IMR-90 (cell line): ENCODE measurements at regions not wholly inside any gene's neighbourhood (a gene's known extent, or its start where the extent isn't known, plus 50 kb on each side); places are given as distances from the start of the nearest gene placed in this dataset.

Experiments
- ATAC-seq: fragments of 200-7000 bp; cut with Tn5 transposase; 2 replicates; pipeline ENCODE4 v1.9.1; 2020; ENCODE audit warnings: low read depth, mild to moderate bottlenecking, moderate library complexity
- BruUV-seq: library from RNA; stranded (reverse); fragments of 400-500 nt; replicated peaks from 2 replicates; lab custom pipeline; 2021; lab: Mats Ljungman, UMichigan
- CTCF ChIA-PET: fragments of 300-600 bp; formaldehyde crosslinking; extraction: SDS; loops from one replicate; lab custom pipeline; 2021; ENCODE audit warnings: antibody characterized with exemption; lab: Yijun Ruan, JAX
- POLR2A ChIA-PET: fragments of 300-600 bp; sonication (Branson Sonifier 250); formaldehyde crosslinking; loops from one replicate; lab custom pipeline; 2022; ENCODE audit warnings: antibody characterized with exemption; ENCODE audit not compliant: unreplicated experiment; lab: Charles Lee
- DNase-seq: peaks from one replicate; pipeline ENCODE4 v3.0.0; 2013
- H2AFZ ChIP-seq: replicated peaks from 2 replicates; pipeline ENCODE3; 2013; ENCODE audit warnings: low read length, mild to moderate bottlenecking; ENCODE audit not compliant: poor library complexity
- H2AK5ac ChIP-seq: 2 replicates; pipeline ENCODE4 v1.6.1; 2013; ENCODE audit warnings: low read depth, low read length, inconsistent platforms
- H2AK9ac ChIP-seq: replicated peaks from 2 replicates; pipeline ENCODE3; 2013; ENCODE audit warnings: mild to moderate bottlenecking, low read depth, low read length, moderate library complexity; ENCODE audit not compliant: poor library complexity
- H2BK120ac ChIP-seq: 2 replicates; pipeline ENCODE4 v1.6.1; 2013; ENCODE audit warnings: low read depth, low read length, inconsistent platforms
- H2BK15ac ChIP-seq: 3 replicates; pipeline ENCODE4 v1.6.1; 2013; ENCODE audit warnings: low read depth, low read length, inconsistent platforms
- H2BK20ac ChIP-seq: 2 replicates; pipeline ENCODE4 v1.6.1; 2013; ENCODE audit warnings: low read depth, mild to moderate bottlenecking, inconsistent platforms, low read length, moderate library complexity
- H2BK5ac ChIP-seq: 2 replicates; pipeline ENCODE4 v1.6.1; 2013; ENCODE audit warnings: mild to moderate bottlenecking, low read depth, low read length, inconsistent platforms; ENCODE audit not compliant: poor library complexity, severe bottlenecking
- H3K14ac ChIP-seq: replicated peaks from 2 replicates; pipeline ENCODE4 v1.6.1; 2013; ENCODE audit warnings: low read depth, low read length, inconsistent platforms
- H3K18ac ChIP-seq: 2 replicates; pipeline ENCODE4 v1.6.1; 2013; ENCODE audit warnings: low read depth, low read length, control low read depth
- H3K23ac ChIP-seq: 2 replicates; pipeline ENCODE4 v1.6.1; 2013; ENCODE audit warnings: low read depth, low read length, inconsistent platforms
- H3K27ac ChIP-seq: 2 replicates; pipeline ENCODE4 v1.5.1; 2013; ENCODE audit warnings: mild to moderate bottlenecking, control low read depth, low read length; ENCODE audit not compliant: insufficient read depth
- H3K27me3 ChIP-seq: 2 replicates; pipeline ENCODE4 v1.6.1; 2013; ENCODE audit warnings: low read length; ENCODE audit not compliant: control insufficient read depth, insufficient read depth
- H3K36me3 ChIP-seq: 2 replicates; pipeline ENCODE4 v1.6.1; 2013; ENCODE audit warnings: low read length, mixed read lengths; ENCODE audit not compliant: control insufficient read depth, insufficient read depth
- H3K4ac ChIP-seq: 2 replicates; pipeline ENCODE4 v1.6.1; 2013; ENCODE audit warnings: low read depth, low read length, inconsistent platforms
- H3K4me1 ChIP-seq: 2 replicates; pipeline ENCODE4 v1.6.1; 2013; ENCODE audit warnings: low read length, mixed read lengths; ENCODE audit not compliant: control insufficient read depth, insufficient read depth
- H3K4me2 ChIP-seq: 2 replicates; pipeline ENCODE4 v1.6.1; 2013; ENCODE audit warnings: low read depth, mild to moderate bottlenecking, control low read depth, low read length, moderate library complexity
- H3K4me3 ChIP-seq: 2 replicates; pipeline ENCODE4 v1.5.1; 2013; ENCODE audit warnings: low read depth, mild to moderate bottlenecking, control low read depth, low read length, moderate library complexity; ENCODE audit not compliant: insufficient read depth
- H3K56ac ChIP-seq: 2 replicates; pipeline ENCODE4 v1.6.1; 2013; ENCODE audit warnings: low read length, inconsistent platforms; ENCODE audit not compliant: insufficient read depth; ENCODE audit errors: extremely low read depth
- H3K79me1 ChIP-seq, 2 experiments: 2 replicates each; pipeline ENCODE4 v1.6.1; 2013; ENCODE audit warnings: low read length in 2 of 2, inconsistent platforms in 1 of 2, low read depth in 1 of 2
- H3K9ac ChIP-seq: 2 replicates; pipeline ENCODE4 v1.6.1; 2013; ENCODE audit warnings: low read depth, low read length, control low read depth
- H3K9me1 ChIP-seq: 2 replicates; pipeline ENCODE4 v1.6.1; 2013; ENCODE audit warnings: low read length, inconsistent platforms; ENCODE audit not compliant: insufficient read depth
- H3K9me3 ChIP-seq: 2 replicates; pipeline ENCODE4 v1.6.1; 2013; ENCODE audit warnings: low read length; ENCODE audit not compliant: control insufficient read depth, insufficient read depth
- H4K20me1 ChIP-seq: 2 replicates; pipeline ENCODE4 v1.6.1; 2013; ENCODE audit warnings: low read length, inconsistent platforms; ENCODE audit not compliant: insufficient read depth
- H4K5ac ChIP-seq: 2 replicates; pipeline ENCODE4 v1.6.1; 2013; ENCODE audit warnings: mild to moderate bottlenecking, low read depth, low read length, control low read depth
- H4K8ac ChIP-seq, 2 experiments: 2 replicates each; pipeline ENCODE4 v1.6.1; 2013; ENCODE audit warnings: low read depth in 2 of 2, low read length in 2 of 2, control low read depth in 1 of 2, inconsistent platforms in 1 of 2
- H4K91ac ChIP-seq: 2 replicates; pipeline ENCODE4 v1.6.1; 2013; ENCODE audit warnings: low read depth, low read length, inconsistent platforms; ENCODE audit not compliant: insufficient read depth
- CHD1 ChIP-seq: IDR thresholded peaks from 2 replicates; pipeline ENCODE4 v1.6.1; 2012; ENCODE audit warnings: low read depth, low read length, improper control_type of control experiment
- FOS ChIP-seq: fragments of 150-350 bp; IDR thresholded peaks from 2 replicates; pipeline ENCODE4 v1.6.1; 2016; ENCODE audit warnings: low read depth, low read length
- MAFK ChIP-seq: IDR thresholded peaks from 2 replicates; pipeline ENCODE4 v1.6.1; 2012; ENCODE audit warnings: low read depth, low read length, improper control_type of control experiment
- POLR2A ChIP-seq: IDR thresholded peaks from 2 replicates; pipeline ENCODE4 v1.6.1; 2012; ENCODE audit warnings: mild to moderate bottlenecking, low read depth, low read length
- RAD21 ChIP-seq: IDR thresholded peaks from 2 replicates; pipeline ENCODE4 v1.6.1; 2012; ENCODE audit warnings: low read length, improper control_type of control experiment
- RCOR1 ChIP-seq: IDR thresholded peaks from 2 replicates; pipeline ENCODE4 v1.6.1; 2012; ENCODE audit warnings: mild to moderate bottlenecking, low read length, improper control_type of control experiment; ENCODE audit not compliant: insufficient replicate concordance
- RFX5 ChIP-seq: IDR thresholded peaks from 2 replicates; pipeline ENCODE4 v1.8.0; 2012; ENCODE audit warnings: low read depth, mild to moderate bottlenecking, low read length, moderate library complexity
- WGBS, 2 experiments: methylation state at CpG; one replicate each; pipeline versions ENCODE4 v1.1.5 to v1.1.7; 2013; ENCODE audit warnings: missing lambda C conversion rate in 2 of 2; ENCODE audit not compliant: insufficient read length in 1 of 2; ENCODE audit errors: extremely low coverage in 2 of 2; 5-methylcytosine and 5-hydroxymethylcytosine counted together
- dilution Hi-C: fragments of 300-500 bp; cut with HindIII; formaldehyde crosslinking; loops from one replicate; pipeline ENCODE4 v1.14.3; 2018; ENCODE audit warnings: low sequenced_read_pairs; ENCODE audit not compliant: unreplicated experiment
- in situ Hi-C: fragments of 300-500 bp; cut with MboI; formaldehyde crosslinking; loops from 3 replicates; pipeline ENCODE4 v1.14.3; 2019; ENCODE audit warnings: low sequenced_read_pairs, inconsistent platforms, mixed read lengths
- intact Hi-C: fragments of 100-400 bp; cut with micrococcal nuclease; formaldehyde crosslinking; loops from 2 replicates; pipeline ENCODE4 v1.10.0; 2022

GRCh38 chr5:96611946-96612345 is 50.2 kb upstream of the CAST start:
- Histone ChIP-seq H2BK15ac (no peak overlapping the region), H3K56ac (no peak overlapping the region), H3K9me1 (peaks cover 3% of the 10 kb centered on the region), H3K4me1 (no peaks in the 10 kb centered on the region; the same call in 1 of the 2 replicates), H2BK20ac (no peak overlapping the region), H3K4me3 (no peak overlapping the region), H3K36me3 (no peaks in the 10 kb centered on the region), H2AFZ (no peak overlapping the region), H4K8ac (no peak overlapping the region), H2AK9ac (no peak overlapping the region), H3K79me1 (no peaks in the 10 kb centered on the region), H2AK5ac (no peak overlapping the region), H4K20me1 (peaks cover 5% of the 10 kb centered on the region; the same call in 1 of the 2 replicates), H3K4me2 (no peak overlapping the region), H4K91ac (no peak overlapping the region), H3K23ac (no peak overlapping the region), H2BK120ac (no peak overlapping the region), H3K9ac (no peak overlapping the region), H3K27ac (no peak overlapping the region), H3K9me3 (no peaks in the 10 kb centered on the region), H2BK5ac (no peak overlapping the region), H3K4ac (no peak overlapping the region), H3K27me3 (no peaks in the 10 kb centered on the region), H3K14ac (no peak overlapping the region), H3K18ac (no peak overlapping the region), H4K5ac (no peak overlapping the region)
- in situ Hi-C loops: loop anchor here (10.0 to 25.0 kb wide), 3 partner anchors 73 to 550 kb away; no protein-coding TSS in a partner anchor
- no peak for DNase-seq
- BruUV-seq: no TSS peak
- no CpG with 5 or more reads among the region's 2 CpGs for WGBS, 2 experiments
- no peak for TF ChIP-seq CHD1
- no peak for TF ChIP-seq MAFK
- TF ChIP-seq RAD21: no peak
- TF ChIP-seq FOS: no peak
- TF ChIP-seq RCOR1: no peak
- no peak for TF ChIP-seq POLR2A
- TF ChIP-seq RFX5: no peak
- CTCF ChIA-PET: no interaction called here
- intact Hi-C loops: loop anchor here (5.0 to 10.0 kb wide), 3 partner anchors 140 to 325 kb away; partner anchors contain the start of gene LNPEP
- no peak for ATAC-seq
- POLR2A ChIA-PET: no interaction called here
- dilution Hi-C loops: no loop called here
